HG02840 (cell line): ENCODE measurements at regions not wholly inside any gene's neighbourhood (a gene's known extent, or its start where the extent isn't known, plus 50 kb on each side); places are given as distances from the start of the nearest gene placed in this dataset.
A peak's percentile ranks its signal among the peaks of the same experiment; 100 is the strongest.
"Not testable (repeated sequence)": the region's sequence is repeated elsewhere in the genome, so short reads cannot be mapped to it uniquely, and the experiment has no call there.

Experiments used
- ATAC-seq: cut with Tn5 transposase; IDR thresholded peaks from one replicate; pipeline ENCODE4 v1.9.1; 2021; ENCODE audit warnings: mild to moderate bottlenecking, moderate library complexity, moderate number of reproducible peaks; ENCODE audit not compliant: unreplicated experiment, low FRiP score

GRCh38 chr12:115382681-115383080 is 698.7 kb upstream of the TBX3 start:
- ATAC-seq, result no peak

DNA sequence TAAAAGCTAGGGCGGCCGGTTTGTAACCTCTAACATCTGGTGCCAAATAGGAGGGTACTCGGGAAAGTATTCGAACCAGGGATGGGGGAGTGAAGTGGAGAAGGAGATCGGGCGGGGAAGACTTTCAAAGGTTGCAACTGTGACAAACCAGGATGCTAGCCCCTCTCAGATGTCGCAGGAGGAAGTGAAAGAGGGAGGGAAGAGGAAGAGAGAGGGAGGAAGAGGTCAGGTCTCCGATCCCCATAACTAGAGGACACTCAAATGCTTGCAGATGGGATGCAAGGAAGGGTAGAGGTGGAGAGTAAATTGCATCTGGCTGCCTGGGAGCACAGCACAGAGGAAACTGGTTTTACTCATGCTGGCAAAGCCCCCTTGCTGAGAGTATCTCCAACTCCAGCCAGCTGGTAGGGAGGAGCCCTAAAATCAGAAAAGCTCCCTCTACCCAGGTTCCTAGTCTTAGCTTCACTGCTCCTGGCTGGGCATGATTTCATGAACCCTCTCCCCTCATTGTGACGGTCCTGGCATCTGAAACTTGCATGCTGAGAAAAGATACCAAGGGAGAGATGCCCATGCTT is 696.7 kb upstream of the TBX3 start:
- ATAC-seq, result no peak

- no peak for ATAC-seq
Measured at GRCh38 chr12:115378291-115378690, 694.3 kb upstream of the TBX3 start.

DNA sequence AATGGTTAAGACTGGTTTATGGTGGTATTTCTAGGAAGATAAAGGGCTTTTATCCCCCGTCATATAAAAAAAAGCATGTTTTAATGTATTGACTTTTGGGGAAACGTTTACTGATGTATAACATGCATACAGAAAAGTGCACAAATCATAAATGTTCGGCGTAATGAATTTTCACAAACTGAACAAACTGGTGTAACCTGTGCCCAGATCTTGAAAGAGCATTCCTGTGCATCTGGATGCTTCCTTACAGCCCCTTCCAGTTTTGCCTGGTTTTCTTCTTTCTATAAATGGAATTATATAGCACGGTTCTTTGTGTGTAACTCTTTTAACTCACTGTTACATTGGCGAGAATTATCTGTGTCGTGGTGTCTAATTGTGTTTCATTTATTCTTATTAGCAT is 693.8 kb upstream of the TBX3 start:
- ATAC-seq, result no peak

GRCh38 chr12:115377230-115377629 is 693.3 kb upstream of the TBX3 start:
- ATAC-seq, result no peak

GRCh38 chr12:115375186-115375991 is 691.4 kb upstream of the TBX3 start:
- peak; percentile 88 for ATAC-seq

DNA sequence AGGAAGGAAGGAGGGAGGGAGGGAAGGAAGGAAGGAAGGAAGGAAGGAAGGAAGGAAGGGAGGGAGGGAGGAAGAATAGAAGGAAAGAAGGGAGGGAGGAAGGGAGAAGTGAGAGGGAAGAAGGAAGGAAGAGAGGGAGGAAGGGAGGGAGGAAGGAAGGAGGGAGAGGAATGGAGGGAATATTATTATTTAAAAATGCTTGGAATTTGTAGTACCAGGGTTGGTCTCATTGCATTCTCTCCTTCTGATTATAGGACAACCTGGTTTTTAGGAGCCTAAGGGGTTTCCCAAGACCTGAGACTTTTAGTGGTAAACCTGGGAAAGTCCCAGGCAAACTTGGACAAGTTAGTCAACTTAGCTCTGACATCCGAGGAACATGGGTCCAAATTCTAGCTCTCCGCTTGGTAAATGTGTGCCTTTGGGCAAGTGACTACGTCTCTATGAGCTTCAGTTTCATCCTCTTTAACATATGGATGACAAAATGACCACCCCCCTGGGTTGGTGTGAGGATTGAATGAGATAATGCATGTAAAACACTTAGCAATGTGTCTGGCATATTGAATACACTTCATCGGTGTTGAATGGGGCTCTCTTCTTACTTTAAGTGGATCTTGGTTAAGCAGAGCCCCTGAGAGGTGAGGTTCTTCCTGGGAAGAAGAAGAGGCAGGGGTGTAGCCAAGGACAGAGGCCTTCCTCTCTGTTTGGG is 690.7 kb upstream of the TBX3 start:
- peak; percentile 19 for ATAC-seq

GRCh38 chr12:115371711-115372110 is 687.7 kb upstream of the TBX3 start:
- ATAC-seq, result no peak

GRCh38 chr12:115370650-115371049 is 686.7 kb upstream of the TBX3 start:
- no peak for ATAC-seq

DNA sequence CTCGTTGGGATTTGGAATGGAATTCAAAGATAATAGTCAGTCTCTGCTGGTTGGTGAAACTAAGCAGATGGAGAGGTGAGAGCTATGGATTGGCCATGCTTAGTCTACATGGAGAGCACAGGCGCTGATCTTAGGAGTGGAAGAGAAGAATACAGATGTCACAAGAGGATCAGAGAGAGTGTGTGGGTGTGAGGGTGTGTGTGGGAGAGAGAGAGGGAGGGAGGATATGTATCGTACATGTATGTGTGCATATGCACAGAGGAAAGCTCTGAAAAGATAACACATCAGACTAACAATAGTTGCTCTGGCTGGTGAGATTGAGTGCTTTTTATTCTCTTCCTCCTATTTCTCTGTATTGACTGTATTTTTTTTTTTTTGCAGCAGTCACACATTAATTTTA is 686.2 kb upstream of the TBX3 start:
- ATAC-seq, result no peak

- not testable (repeated sequence) for ATAC-seq
Measured at GRCh38 chr12:115366277-115366676, 682.3 kb upstream of the TBX3 start.

DNA sequence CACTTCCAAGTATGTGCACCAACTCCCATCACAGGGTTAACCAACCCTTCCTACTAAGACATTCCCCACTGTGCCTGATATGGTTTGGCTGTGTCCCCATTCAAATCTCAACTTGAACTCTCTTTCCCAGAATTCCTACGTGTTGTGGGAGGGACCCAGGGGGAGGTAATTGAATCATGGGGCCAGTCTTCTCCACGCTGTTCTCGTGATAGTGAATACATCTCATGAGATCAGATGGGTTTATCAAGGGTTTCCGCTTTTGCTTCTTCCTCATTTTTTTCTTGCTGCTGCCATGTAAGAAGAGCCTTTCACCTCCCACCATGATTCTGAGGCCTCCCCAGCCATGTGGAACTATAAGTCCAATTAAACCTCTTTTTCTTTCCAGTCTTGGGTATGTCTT is 681.8 kb upstream of the TBX3 start:
- not testable (repeated sequence) for ATAC-seq

DNA sequence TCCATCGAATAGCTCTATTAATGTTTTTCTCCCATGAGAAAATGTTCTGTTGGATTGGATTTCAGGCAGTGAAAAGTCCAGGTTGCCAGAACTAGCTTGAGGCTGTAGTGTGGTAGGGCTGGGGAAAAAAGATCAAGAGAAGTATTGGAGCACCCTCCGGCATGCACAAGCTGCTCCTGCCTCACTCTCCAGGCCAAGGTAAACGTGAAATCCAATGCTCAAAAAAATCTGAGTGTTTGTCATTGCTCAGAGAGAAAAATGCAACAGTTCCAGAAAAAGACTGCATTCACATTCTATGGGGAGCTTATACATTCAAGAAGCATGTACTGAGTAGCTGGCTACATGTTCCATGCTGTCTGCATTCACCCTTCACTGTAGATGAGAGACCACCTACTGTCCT is 680.9 kb upstream of the TBX3 start:
- no peak for ATAC-seq

GRCh38 chr12:115362339-115362976 is 678.5 kb upstream of the TBX3 start:
- ATAC-seq, result no peak

GRCh38 chr12:115357681-115358080 is 673.7 kb upstream of the TBX3 start:
- ATAC-seq, result no peak

- no peak for ATAC-seq
Measured at GRCh38 chr12:115355301-115355700, 671.3 kb upstream of the TBX3 start.

- no peak for ATAC-seq
Measured at GRCh38 chr12:115354007-115354890, 670.3 kb upstream of the TBX3 start.

DNA sequence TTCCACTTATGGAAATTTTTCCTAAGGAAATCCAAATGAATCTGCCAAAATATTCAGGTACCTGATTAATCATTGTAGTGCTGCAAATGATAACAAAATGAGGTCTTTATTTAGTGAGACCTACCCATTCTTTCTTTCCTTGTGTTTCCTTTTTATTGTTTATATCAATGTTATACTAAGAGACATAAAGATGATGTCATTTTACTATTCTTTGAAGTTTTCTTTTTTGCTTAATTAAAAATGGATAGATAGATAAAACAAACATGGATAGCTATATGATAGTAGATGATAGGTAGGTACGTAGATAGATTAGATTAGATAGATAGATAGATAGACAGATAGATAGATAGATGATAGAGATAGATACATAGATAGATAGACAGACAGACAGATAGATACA is 669.5 kb upstream of the TBX3 start:
- ATAC-seq, result no peak

DNA sequence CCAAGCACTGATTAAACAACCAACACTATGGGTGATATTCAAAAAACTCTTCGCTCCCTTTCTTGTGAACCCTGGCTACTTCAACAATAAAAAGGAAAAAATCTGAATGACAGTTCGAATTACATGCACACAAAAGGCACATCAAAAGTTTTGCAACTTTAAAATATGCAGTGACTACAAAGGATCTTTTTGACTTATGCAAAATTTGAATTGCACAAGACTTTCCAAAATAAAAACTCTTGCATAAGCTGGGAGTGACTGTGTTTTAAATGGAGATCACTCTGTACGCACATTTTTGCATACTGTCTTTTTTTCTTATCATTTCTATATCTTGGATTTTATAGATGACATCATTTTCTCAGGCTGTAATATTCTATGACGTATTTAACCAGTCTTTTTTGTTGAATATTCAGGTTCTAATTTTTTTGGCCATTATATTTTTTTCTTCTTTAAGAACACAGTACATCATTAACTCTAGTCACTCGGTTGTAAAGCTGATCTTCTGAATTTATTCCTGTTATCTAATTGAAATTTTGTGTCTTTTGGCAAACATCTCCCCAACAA is 667.6 kb upstream of the TBX3 start:
- no peak for ATAC-seq

- no peak for ATAC-seq
Measured at GRCh38 chr12:115349711-115350110, 665.7 kb upstream of the TBX3 start.
